ENCODE measurements at regions not wholly inside any gene's neighbourhood (a gene's known extent, or its start where the extent isn't known, plus 50 kb on each side); places are given as distances from the start of the nearest gene placed in this dataset.

- no peaks in the 10 kb centered on the region for H3K4me1 Mint-ChIP-seq (ENCODE audit: low read depth)
- intact Hi-C loops (cut with micrococcal nuclease), result no loop called here
- H3K36me3 Mint-ChIP-seq, result no peaks in the 10 kb centered on the region
- CTCF ChIA-PET, result no interaction called here
- no peaks in the 10 kb centered on the region for H3K27me3 Mint-ChIP-seq
- H3K27ac Mint-ChIP-seq, result no peak overlapping the region
- no peaks in the 10 kb centered on the region for H3K9me3 Mint-ChIP-seq
- no peak for DNase-seq
- no peak overlapping the region for H3K4me3 Mint-ChIP-seq
- POLR2A ChIA-PET, result no interaction called here
Observed at GRCh38 chr5:173498739-173499470, 117.5 kb downstream of the BOD1 start.

GRCh38 chr5:173498286-173498685 is 118.2 kb downstream of the BOD1 start:
- intact Hi-C loops (cut with micrococcal nuclease), result no loop called here

DNA sequence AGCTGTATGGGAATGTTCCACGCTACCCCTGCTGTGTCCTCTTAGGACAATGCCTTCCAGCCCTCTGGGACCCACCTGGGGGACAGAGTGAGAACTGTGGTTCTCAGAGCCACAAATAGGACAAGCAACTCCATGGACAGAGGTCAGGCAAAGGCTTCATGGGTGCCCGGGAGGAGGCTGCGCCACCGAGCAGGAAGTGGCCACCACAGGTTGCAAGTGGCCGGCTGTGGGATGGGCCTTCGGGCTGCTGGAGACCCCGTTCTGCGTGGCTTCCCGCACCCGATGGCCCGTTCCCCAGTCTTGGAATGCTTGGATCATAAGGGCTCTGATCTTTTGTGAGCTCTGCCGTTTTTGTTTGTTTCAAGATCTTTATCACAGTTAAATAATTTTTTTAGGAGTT is 118.8 kb downstream of the BOD1 start:
- no peaks in the 10 kb centered on the region for H3K9me3 Mint-ChIP-seq
- ChIA-PET POLR2A (no interaction called here), CTCF (no interaction called here)
- no peaks in the 10 kb centered on the region for H3K4me1 Mint-ChIP-seq (ENCODE audit: low read depth)
- no peak overlapping the region for H3K4me3 Mint-ChIP-seq
- no peak overlapping the region for H3K27ac Mint-ChIP-seq
- no peak for DNase-seq
- intact Hi-C loops (cut with micrococcal nuclease), result no loop called here
- H3K27me3 Mint-ChIP-seq, result peaks cover 3% of the 10 kb centered on the region
- no peaks in the 10 kb centered on the region for H3K36me3 Mint-ChIP-seq

More at GRCh38 chr5:173498286-173498685, 118.2 kb downstream of the BOD1 start:
- no peak overlapping the region for H3K27ac Mint-ChIP-seq
- peaks cover 1% of the 10 kb centered on the region for H3K27me3 Mint-ChIP-seq
- H3K36me3 Mint-ChIP-seq, result no peaks in the 10 kb centered on the region
- H3K4me3 Mint-ChIP-seq, result no peak overlapping the region
- DNase-seq, result no peak
- ChIA-PET CTCF (no interaction called here), POLR2A (no interaction called here)
- no peaks in the 10 kb centered on the region for H3K9me3 Mint-ChIP-seq
- H3K4me1 Mint-ChIP-seq (ENCODE audit: low read depth), result no peaks in the 10 kb centered on the region

- POLR2A ChIA-PET, result no interaction called here
- Mint-ChIP-seq H3K27me3 (peaks cover 6% of the 10 kb centered on the region), H3K9me3 (no peaks in the 10 kb centered on the region), H3K27ac (no peak overlapping the region), H3K4me3 (no peak overlapping the region), H3K4me1 (ENCODE audit: low read depth) (no peaks in the 10 kb centered on the region), H3K36me3 (no peaks in the 10 kb centered on the region)
- CTCF ChIA-PET, result no interaction called here
- intact Hi-C loops (cut with micrococcal nuclease), result no loop called here
- no peak for DNase-seq
Observed at GRCh38 chr5:173496883-173497255, 119.6 kb downstream of the BOD1 start.

DNA sequence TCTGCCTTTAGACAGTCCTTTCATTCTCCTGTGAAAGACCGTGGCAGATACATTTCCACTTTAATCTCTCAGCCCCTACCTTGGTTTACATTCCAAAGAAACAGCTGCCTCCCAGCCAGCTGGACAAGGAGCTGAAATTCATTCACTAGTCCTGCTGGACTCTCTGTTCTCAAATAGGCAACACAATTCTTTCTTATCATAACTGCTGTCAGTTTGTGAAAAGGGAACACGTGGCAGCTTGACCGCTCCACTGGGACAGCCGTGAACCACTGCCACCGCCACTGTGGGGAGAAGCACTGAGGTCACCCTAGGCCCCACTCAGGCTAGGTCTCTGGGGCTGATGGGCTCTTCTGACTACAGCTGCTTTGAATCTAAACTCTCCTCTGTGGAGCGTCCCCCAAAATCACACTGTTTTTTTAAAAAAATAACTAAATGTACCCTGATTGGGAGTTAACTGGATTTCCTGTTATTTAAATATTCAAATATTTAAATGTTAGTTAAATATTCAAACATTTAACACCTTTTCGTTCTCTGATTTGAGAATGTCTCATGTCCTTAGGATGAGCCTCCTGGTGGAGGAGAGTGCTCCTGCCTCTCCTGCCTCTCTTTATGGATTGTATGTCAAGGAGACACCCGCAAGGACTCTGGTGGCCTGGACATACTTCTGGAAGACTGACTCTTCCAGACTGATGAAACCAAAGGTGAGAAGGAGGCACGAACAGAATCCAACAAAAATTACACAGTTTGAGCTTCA is 120.1 kb downstream of the BOD1 start:
- Mint-ChIP-seq H3K27me3 (peaks cover 6% of the 10 kb centered on the region), H3K9me3 (no peaks in the 10 kb centered on the region), H3K27ac (no peak overlapping the region), H3K4me3 (no peak overlapping the region), H3K36me3 (no peaks in the 10 kb centered on the region), H3K4me1 (ENCODE audit: low read depth) (no peaks in the 10 kb centered on the region)
- DNase-seq, result no peak
- intact Hi-C loops (cut with micrococcal nuclease), result no loop called here
- CTCF ChIA-PET, result no interaction called here
- POLR2A ChIA-PET, result no interaction called here

DNA sequence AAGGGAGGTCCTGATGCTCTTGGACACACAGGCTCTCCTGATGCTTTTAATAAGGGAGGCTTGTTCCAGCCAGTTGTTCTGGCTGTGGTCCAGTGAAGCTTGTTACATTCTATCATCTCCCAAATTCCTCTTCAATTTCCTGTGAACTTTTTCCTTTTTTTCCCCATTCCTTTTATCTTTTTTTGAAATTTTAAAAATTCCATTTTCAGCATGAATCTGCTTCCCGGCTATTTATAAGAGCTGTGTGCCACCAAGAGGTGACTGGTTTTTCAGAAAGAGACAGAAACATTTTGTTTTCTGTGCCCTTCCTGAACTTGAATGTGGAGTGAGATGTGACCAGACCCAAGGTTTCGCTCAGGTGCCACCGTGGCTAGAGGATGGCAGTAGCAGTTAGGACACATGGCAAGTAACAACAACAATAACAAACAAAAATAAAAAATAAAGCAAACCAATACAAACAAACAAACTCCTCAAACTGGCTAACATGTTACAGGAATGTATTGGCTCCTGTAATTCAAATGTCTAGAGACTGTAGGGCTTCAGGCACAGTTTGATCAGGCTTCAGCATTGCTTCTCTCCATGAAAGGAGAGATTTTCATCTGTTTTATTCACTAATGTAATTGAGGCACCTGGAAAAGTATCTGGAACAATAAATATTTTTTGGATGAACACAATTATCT is 121.1 kb downstream of the BOD1 start:
- H3K4me3 Mint-ChIP-seq, result no peak overlapping the region
- ChIA-PET CTCF (no interaction called here), POLR2A (no interaction called here)
- peaks cover 9% of the 10 kb centered on the region for H3K27me3 Mint-ChIP-seq
- H3K36me3 Mint-ChIP-seq, result no peaks in the 10 kb centered on the region
- H3K4me1 Mint-ChIP-seq (ENCODE audit: low read depth), result no peaks in the 10 kb centered on the region
- no peak for DNase-seq
- H3K9me3 Mint-ChIP-seq, result no peaks in the 10 kb centered on the region
- intact Hi-C loops (cut with micrococcal nuclease), result no loop called here
- H3K27ac Mint-ChIP-seq, result no peak overlapping the region

- no peaks in the 10 kb centered on the region for H3K4me1 Mint-ChIP-seq (ENCODE audit: low read depth)
- POLR2A ChIA-PET, result no interaction called here
- DNase-seq, result no peak
- no peaks in the 10 kb centered on the region for H3K36me3 Mint-ChIP-seq
- CTCF ChIA-PET, result no interaction called here
- H3K4me3 Mint-ChIP-seq, result no peak overlapping the region
- no peaks in the 10 kb centered on the region for H3K9me3 Mint-ChIP-seq
- H3K27me3 Mint-ChIP-seq, result peaks cover 13% of the 10 kb centered on the region
- intact Hi-C loops (cut with micrococcal nuclease), result no loop called here
- no peak overlapping the region for H3K27ac Mint-ChIP-seq
Observed at GRCh38 chr5:173494446-173494845, 122.0 kb downstream of the BOD1 start.

- ChIA-PET POLR2A (no interaction called here), CTCF (no interaction called here)
- peaks cover 13% of the 10 kb centered on the region for H3K27me3 Mint-ChIP-seq
- H3K27ac Mint-ChIP-seq, result no peak overlapping the region
- no peaks in the 10 kb centered on the region for H3K4me1 Mint-ChIP-seq (ENCODE audit: low read depth)
- H3K4me3 Mint-ChIP-seq, result no peak overlapping the region
- H3K36me3 Mint-ChIP-seq, result no peaks in the 10 kb centered on the region
- DNase-seq, result no peak
- intact Hi-C loops (cut with micrococcal nuclease), result no loop called here
- H3K9me3 Mint-ChIP-seq, result no peaks in the 10 kb centered on the region
Observed at GRCh38 chr5:173493846-173494245, 122.6 kb downstream of the BOD1 start.

DNA sequence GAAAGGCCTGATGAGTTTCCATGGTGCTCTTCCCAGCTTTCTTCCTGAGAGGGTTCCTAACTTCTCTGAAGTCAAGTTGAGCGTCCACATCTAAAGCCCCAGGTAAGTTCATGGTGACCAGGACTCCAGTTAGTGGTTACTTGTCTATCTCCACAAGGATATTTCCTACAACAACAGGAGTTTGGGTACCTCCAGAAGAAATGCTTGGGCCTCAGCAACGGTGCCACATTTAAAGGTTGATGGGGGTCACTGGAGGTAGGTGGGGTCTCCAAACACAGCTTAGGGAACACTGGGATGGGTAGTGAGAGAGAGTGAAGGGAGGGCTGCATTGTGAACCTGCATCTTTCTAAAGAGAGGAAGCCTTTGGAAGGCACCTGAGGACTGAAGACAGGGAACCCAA is 123.4 kb downstream of the BOD1 start:
- Mint-ChIP-seq H3K4me3 (no peak overlapping the region), H3K9me3 (no peaks in the 10 kb centered on the region), H3K27ac (no peak overlapping the region), H3K36me3 (no peaks in the 10 kb centered on the region), H3K27me3 (peaks cover 13% of the 10 kb centered on the region), H3K4me1 (ENCODE audit: low read depth) (no peaks in the 10 kb centered on the region)
- intact Hi-C loops (cut with micrococcal nuclease), result no loop called here
- ChIA-PET POLR2A (no interaction called here), CTCF (no interaction called here)
- no peak for DNase-seq

- CTCF ChIA-PET, result no interaction called here
- POLR2A ChIA-PET, result no interaction called here
- Mint-ChIP-seq H3K27me3 (peaks cover 13% of the 10 kb centered on the region), H3K9me3 (no peaks in the 10 kb centered on the region), H3K4me1 (ENCODE audit: low read depth) (no peaks in the 10 kb centered on the region), H3K4me3 (no peak overlapping the region), H3K27ac (no peak overlapping the region), H3K36me3 (no peaks in the 10 kb centered on the region)
- DNase-seq, result no peak
- intact Hi-C loops (cut with micrococcal nuclease), result no loop called here
Observed at GRCh38 chr5:173490681-173491080, 125.8 kb downstream of the BOD1 start.

DNA sequence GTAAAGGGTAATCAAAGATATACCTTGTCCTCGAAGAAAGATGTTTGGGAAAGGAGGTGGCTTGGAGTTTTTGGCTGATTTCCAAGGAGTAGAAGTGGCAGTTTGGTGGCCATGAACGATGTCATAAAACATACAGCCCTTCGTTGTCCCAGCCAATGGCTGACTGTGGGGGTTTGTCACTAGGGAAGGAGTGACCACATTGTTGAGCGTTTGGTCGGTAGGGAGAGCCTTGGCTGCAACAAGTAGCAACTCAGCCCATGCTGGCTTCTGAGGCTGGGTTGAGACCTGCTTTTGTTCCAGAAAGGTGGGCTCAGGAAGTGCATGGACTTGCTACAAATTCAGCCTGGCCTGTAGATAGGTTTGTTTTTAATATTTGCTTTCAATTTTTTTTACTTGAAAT is 128.3 kb downstream of the BOD1 start:
- ChIA-PET CTCF (no interaction called here), POLR2A (interaction anchor here (0.5 kb wide), 1 partner anchor 378 kb away, joined by 4 read pairs; no protein-coding TSS in a partner anchor)
- no peak overlapping the region for H3K4me3 Mint-ChIP-seq
- H3K36me3 Mint-ChIP-seq, result no peaks in the 10 kb centered on the region
- H3K4me1 Mint-ChIP-seq (ENCODE audit: low read depth), result no peaks in the 10 kb centered on the region
- no peaks in the 10 kb centered on the region for H3K9me3 Mint-ChIP-seq
- intact Hi-C loops (cut with micrococcal nuclease), result no loop called here
- H3K27me3 Mint-ChIP-seq, result peaks cover 11% of the 10 kb centered on the region
- DNase-seq, result no peak
- H3K27ac Mint-ChIP-seq, result no peak overlapping the region

GRCh38 chr5:173487300-173487699 is 129.2 kb downstream of the BOD1 start:
- no peaks in the 10 kb centered on the region for H3K4me1 Mint-ChIP-seq (ENCODE audit: low read depth)
- no peaks in the 10 kb centered on the region for H3K36me3 Mint-ChIP-seq
- H3K4me3 Mint-ChIP-seq, result no peak overlapping the region
- peaks cover 8% of the 10 kb centered on the region for H3K27me3 Mint-ChIP-seq
- no peaks in the 10 kb centered on the region for H3K9me3 Mint-ChIP-seq
- no peak for DNase-seq
- intact Hi-C loops (cut with micrococcal nuclease), result no loop called here
- ChIA-PET POLR2A (no interaction called here), CTCF (no interaction called here)
- H3K27ac Mint-ChIP-seq, result no peak overlapping the region

Measured in activated CD4-positive, alpha-beta memory T cell treated with anti-CD3 and anti-CD28 coated beads for 36 hours (primary cell).